ENCODE measurements at regions not wholly inside any gene's neighbourhood (a gene's known extent, or its start where the extent isn't known, plus 50 kb on each side); places are given as distances from the start of the nearest gene placed in this dataset.

- TF ChIP-seq EZH2 (IDR thresholded peaks at IDR 0.05; ENCODE audit: low read length) = no peak
- TF ChIP-seq, protein P1, sequence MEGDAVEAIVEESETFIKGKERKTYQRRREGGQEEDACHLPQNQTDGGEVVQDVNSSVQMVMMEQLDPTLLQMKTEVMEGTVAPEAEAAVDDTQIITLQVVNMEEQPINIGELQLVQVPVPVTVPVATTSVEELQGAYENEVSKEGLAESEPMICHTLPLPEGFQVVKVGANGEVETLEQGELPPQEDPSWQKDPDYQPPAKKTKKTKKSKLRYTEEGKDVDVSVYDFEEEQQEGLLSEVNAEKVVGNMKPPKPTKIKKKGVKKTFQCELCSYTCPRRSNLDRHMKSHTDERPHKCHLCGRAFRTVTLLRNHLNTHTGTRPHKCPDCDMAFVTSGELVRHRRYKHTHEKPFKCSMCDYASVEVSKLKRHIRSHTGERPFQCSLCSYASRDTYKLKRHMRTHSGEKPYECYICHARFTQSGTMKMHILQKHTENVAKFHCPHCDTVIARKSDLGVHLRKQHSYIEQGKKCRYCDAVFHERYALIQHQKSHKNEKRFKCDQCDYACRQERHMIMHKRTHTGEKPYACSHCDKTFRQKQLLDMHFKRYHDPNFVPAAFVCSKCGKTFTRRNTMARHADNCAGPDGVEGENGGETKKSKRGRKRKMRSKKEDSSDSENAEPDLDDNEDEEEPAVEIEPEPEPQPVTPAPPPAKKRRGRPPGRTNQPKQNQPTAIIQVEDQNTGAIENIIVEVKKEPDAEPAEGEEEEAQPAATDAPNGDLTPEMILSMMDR (optimal IDR thresholded peaks at IDR 0.05 in 1 of 3, IDR thresholded peaks at IDR 0.05 in 1 of 3, conservative IDR thresholded peaks at IDR 0.05 in 1 of 3; ENCODE audit: extremely low read depth in 1 of 3, insufficient read depth in 2 of 3, low read length in 3 of 3) = no peak
Measured at GRCh38 chr10:43966571-43966965, 317.9 kb upstream of the ZNF32 start.
